WI38 (cell line): ENCODE measurements at regions not wholly inside any gene's neighbourhood (a gene's known extent, or its start where the extent isn't known, plus 50 kb on each side); places are given as distances from the start of the nearest gene placed in this dataset.

Source experiments
- H3K4me3 ChIP-seq: 2 replicates; pipeline ENCODE4 v1.5.1; 2011; ENCODE audit warnings: low read depth, mild to moderate bottlenecking, control low read depth, low read length
- TF ChIP-seq, protein P1 (sequence below): IDR thresholded peaks from 2 replicates; pipeline ENCODE4 v1.5.1; 2012; ENCODE audit warnings: low read depth, mild to moderate bottlenecking, control low read depth, low read length

DNA sequence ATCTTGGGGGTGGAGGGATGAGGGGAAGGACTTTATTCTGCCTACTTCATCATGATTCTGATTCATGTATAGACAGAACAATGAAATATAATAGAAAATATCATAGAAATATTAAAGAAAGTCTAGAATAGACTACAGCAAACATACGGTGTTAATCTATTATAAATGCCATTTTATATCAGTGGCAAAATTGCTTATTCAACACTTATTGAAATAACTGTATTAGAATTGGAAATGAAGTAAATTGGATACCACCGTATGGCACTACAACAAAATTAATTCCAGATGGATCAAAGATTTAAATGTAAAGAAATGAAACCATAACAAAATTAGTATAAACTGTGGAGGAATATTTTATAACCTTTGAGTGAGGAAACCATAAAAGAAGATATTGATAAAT, 213.3 kb upstream of the CTAGE1 start:
- TF ChIP-seq, protein P1, sequence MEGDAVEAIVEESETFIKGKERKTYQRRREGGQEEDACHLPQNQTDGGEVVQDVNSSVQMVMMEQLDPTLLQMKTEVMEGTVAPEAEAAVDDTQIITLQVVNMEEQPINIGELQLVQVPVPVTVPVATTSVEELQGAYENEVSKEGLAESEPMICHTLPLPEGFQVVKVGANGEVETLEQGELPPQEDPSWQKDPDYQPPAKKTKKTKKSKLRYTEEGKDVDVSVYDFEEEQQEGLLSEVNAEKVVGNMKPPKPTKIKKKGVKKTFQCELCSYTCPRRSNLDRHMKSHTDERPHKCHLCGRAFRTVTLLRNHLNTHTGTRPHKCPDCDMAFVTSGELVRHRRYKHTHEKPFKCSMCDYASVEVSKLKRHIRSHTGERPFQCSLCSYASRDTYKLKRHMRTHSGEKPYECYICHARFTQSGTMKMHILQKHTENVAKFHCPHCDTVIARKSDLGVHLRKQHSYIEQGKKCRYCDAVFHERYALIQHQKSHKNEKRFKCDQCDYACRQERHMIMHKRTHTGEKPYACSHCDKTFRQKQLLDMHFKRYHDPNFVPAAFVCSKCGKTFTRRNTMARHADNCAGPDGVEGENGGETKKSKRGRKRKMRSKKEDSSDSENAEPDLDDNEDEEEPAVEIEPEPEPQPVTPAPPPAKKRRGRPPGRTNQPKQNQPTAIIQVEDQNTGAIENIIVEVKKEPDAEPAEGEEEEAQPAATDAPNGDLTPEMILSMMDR: no peak
- H3K4me3 ChIP-seq: no peak overlapping the region

DNA sequence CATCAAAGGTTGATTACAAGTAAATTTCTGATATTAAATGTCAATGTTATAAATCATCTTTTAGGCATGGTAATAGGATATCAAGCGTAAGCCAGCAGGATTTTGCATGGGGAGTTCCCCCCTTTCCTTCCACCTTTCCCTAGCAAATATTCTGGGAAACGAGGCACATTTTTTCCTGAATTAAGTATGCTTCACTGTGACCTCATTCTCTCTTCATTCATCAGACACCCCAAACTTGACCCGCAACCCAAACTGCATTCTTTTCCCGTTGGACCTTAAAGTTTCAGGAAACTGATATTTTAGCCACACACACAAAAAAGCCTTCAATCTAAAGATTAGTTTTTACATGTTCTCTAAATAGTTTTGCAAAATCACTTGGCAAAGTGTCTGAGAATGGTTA, 214.5 kb upstream of the CTAGE1 start:
- H3K4me3 ChIP-seq: no peak overlapping the region
- TF ChIP-seq, protein P1: no peak

DNA sequence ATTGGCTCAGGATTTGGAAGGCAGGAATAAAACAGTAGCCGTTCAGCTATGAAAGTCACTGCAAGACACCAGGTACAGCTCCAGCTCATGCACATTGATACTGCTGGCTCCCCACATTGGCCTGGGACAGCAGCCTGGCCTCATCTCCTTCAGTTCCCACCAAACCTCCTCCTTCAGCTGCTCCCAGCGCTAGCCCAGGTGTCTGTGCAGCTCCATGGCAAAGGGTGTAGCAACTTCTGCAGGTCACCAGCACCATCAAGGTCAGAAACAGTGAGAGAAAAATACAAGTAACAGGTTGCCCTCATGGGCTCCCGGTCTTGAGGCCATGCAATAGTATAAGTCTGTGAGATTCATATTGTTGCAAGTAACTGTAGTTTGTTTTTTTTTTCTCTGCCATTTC, 216.7 kb upstream of the CTAGE1 start:
- H3K4me3 ChIP-seq: no peak overlapping the region
- TF ChIP-seq, protein P1: no peak

DNA sequence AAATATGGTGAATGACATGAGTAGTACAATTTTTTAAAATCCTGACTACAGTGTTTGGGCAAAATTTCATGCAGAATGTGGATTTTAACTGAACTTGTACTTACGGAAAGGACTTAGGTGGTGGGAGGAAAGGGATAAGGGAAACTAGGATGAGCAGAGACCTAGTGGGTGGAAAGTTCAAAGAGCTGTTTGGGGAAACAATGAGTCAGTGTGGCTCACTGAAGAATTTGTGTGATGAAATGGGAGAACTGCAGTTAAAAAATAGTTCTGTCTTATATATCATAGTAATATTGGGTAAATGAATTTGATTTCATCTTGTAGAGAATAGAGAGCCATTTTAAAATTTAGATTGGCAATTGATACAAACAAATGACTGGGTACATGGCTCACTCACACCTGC, 220.1 kb upstream of the CTAGE1 start:
- no peak overlapping the region for H3K4me3 ChIP-seq
- TF ChIP-seq, protein P1: no peak

DNA sequence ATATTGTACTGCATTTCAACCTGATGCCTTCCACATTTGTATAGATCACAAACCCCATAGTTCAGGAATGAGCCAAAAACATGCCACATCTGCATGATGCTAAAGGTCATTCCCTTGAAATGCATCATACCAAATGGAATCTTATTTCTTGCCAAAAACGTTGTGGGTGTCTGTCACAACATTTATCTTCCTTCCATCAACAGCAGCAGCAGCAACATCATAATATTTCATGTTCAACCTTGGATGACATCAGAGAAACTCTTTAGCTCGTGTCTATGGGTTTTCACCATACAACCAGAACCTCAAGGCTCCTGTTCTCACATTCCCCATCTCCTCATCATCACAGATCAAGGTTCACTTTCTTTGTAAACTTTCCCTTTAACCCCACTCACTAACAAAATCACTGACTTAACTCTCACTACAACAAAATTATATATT, 221.3 kb upstream of the CTAGE1 start:
- TF ChIP-seq, protein P1: no peak
- no peak overlapping the region for H3K4me3 ChIP-seq

DNA sequence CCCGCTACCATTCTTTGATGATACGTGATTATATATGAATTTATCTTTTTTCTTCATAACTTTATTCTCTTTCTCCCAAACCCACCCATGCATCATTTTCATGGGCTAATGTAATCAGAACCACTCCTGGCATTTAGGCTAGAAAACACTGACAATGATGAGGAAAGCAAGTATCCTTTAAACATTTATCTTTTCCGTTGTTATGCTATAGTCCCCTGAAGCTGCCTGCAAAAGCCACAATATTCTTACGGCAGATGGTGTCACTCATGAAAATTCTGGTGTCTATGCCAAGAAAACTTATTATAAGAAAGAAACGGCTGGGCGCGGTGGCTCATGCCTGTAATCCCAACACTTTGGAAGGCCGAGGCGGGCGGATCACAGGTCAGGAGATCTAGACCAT, 221.8 kb upstream of the CTAGE1 start:
- TF ChIP-seq, protein P1: no peak
- no peak overlapping the region for H3K4me3 ChIP-seq

DNA sequence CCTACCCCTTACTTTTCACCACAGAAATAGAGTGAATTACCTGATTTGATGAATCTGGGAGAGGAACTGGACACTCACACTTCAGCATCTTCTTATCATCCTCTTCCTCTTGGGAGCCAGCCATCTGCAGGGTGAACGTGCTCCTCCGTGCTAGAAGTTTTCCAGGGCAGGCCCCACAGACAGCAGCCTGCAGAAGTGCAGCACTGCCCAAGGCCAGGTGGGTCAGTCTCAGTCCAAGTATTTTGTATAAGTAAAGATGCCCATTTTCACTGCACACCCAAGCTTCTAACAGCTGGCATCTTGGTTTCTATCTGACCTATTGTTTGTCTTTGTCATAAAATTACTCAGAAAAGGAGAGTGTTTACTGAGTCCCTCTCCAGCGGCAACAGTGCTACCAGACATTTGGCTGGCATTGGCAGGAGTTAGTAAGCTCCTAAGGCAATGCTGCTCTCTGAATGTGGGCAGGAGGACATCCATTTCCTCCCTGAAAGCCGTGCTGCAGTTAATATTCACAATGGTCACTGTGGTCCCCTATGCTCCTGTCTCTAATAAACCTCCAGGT, 222.6 kb upstream of the CTAGE1 start:
- H3K4me3 ChIP-seq: no peak overlapping the region
- TF ChIP-seq, protein P1: no peak
